Caco-2 (cell line): ENCODE measurements at regions not wholly inside any gene's neighbourhood (a gene's known extent, or its start where the extent isn't known, plus 50 kb on each side); places are given as distances from the start of the nearest gene placed in this dataset.
"Not testable (repeated sequence)": the region's sequence is repeated elsewhere in the genome, so short reads cannot be mapped to it uniquely, and the experiment has no call there.

ENCODE experiments used
- BruUV-seq: library from RNA; stranded (reverse); fragments of 400-500 nt; replicated peaks from 2 replicates; lab custom pipeline; 2021; lab: Mats Ljungman, UMichigan
- CTCF ChIA-PET: fragments of 300-600 bp; sonication (Branson Sonifier 250); formaldehyde crosslinking; loops from one replicate; lab custom pipeline; 2022; ENCODE audit warnings: antibody characterized with exemption; lab: Charles Lee
- POLR2A ChIA-PET: fragments of 300-600 bp; sonication (Branson Sonifier 250); formaldehyde crosslinking; loops from one replicate; lab custom pipeline; 2022; ENCODE audit warnings: antibody characterized with exemption; lab: Charles Lee
- DNase-seq, 2 experiments: peaks; one replicate each; pipeline versions ENCODE4 v3.0.0 to v3.0.0-alpha.2; 2020 to 2022
- H3K27me3 ChIP-seq: replicated peaks from 2 replicates; pipeline ENCODE4 v1.6.0; 2011; ENCODE audit warnings: low read length; ENCODE audit not compliant: control insufficient read depth, insufficient read depth
- H3K36me3 ChIP-seq: 2 replicates; pipeline ENCODE4 v1.5.1; 2011; ENCODE audit warnings: low read length; ENCODE audit not compliant: control insufficient read depth, insufficient read depth
- H3K4me1 ChIP-seq: fragments of 250-450 bp; sonication (Bioruptor Pico); 2 replicates; pipeline ENCODE4 v1.5.1; 2020; ENCODE audit warnings: mild to moderate bottlenecking
- H3K4me3 ChIP-seq: 2 replicates; pipeline ENCODE4 v1.5.1; 2011; ENCODE audit warnings: low read depth, mild to moderate bottlenecking, control low read depth, low read length
- H3K9me3 ChIP-seq: fragments of 250-450 bp; sonication (Bioruptor Pico); 2 replicates; pipeline ENCODE4 v1.5.1; 2020; ENCODE audit warnings: mild to moderate bottlenecking, moderate library complexity
- H3K27ac Mint-ChIP-seq: one replicate; pipeline ENCODE4 v1.8.0; 2022; ENCODE audit warnings: mixed read lengths; ENCODE audit not compliant: unreplicated experiment
- H3K27me3 Mint-ChIP-seq: one replicate; pipeline ENCODE4 v1.8.0; 2022; ENCODE audit warnings: mixed read lengths; ENCODE audit not compliant: insufficient read depth, unreplicated experiment
- H3K36me3 Mint-ChIP-seq: one replicate; pipeline ENCODE4 v1.8.0; 2022; ENCODE audit warnings: mild to moderate bottlenecking, mixed read lengths; ENCODE audit not compliant: insufficient read depth, unreplicated experiment
- H3K4me1 Mint-ChIP-seq: one replicate; pipeline ENCODE4 v1.8.0; 2022; ENCODE audit warnings: low read depth, mixed read lengths; ENCODE audit not compliant: unreplicated experiment
- H3K4me3 Mint-ChIP-seq: one replicate; pipeline ENCODE4 v1.8.0; 2022; ENCODE audit warnings: mild to moderate bottlenecking, moderate library complexity, mixed read lengths; ENCODE audit not compliant: unreplicated experiment
- H3K9me3 Mint-ChIP-seq: one replicate; pipeline ENCODE4 v1.8.0; 2022; ENCODE audit warnings: mixed read lengths; ENCODE audit not compliant: unreplicated experiment
- CTCF ChIP-seq, 2 experiments: fragments of 200-600 bp in 1 of 2; IDR thresholded peaks; 1 replicate in 1 of 2; 2 replicates in 1 of 2; pipeline versions ENCODE4 v1.5.1 to v1.8.0; 2011 to 2022; ENCODE audit warnings: antibody characterized with exemption in 1 of 2, control low read depth in 1 of 2, inconsistent platforms in 1 of 2, low read depth in 1 of 2, low read length in 1 of 2, mild to moderate bottlenecking in 1 of 2, moderate library complexity in 1 of 2; ENCODE audit not compliant: insufficient read depth in 1 of 2, severe bottlenecking in 1 of 2, unreplicated experiment in 1 of 2
- intact Hi-C: fragments of 100-400 bp; cut with micrococcal nuclease; formaldehyde crosslinking; loops from one replicate; pipeline ENCODE4 v1.10.0; 2022; ENCODE audit not compliant: unreplicated experiment

- no peaks in the 10 kb centered on the region for H3K36me3 Mint-ChIP-seq
- Histone ChIP-seq H3K36me3 (no peaks in the 10 kb centered on the region), H3K9me3 (no peaks in the 10 kb centered on the region), H3K4me1 (no peaks in the 10 kb centered on the region), H3K4me3 (no peak overlapping the region), H3K27me3 (no peaks in the 10 kb centered on the region)
- no peak for TF ChIP-seq CTCF (IDR thresholded peaks at IDR 0.05; ENCODE audit: insufficient read depth in 1 of 2, low read depth in 1 of 2, low read length in 1 of 2, severe bottlenecking in 1 of 2, unreplicated experiment in 1 of 2)
- H3K4me1 Mint-ChIP-seq: no peaks in the 10 kb centered on the region
- no peaks in the 10 kb centered on the region for H3K27me3 Mint-ChIP-seq
- BruUV-seq: no TSS peak
- CTCF ChIA-PET: no interaction called here
- POLR2A ChIA-PET: no interaction called here
- H3K4me3 Mint-ChIP-seq: no peak overlapping the region
- intact Hi-C loops: loop anchor here (2.0 kb wide), 1 partner anchor 26 kb away; no protein-coding TSS in a partner anchor
- DNase-seq: no peak
- H3K9me3 Mint-ChIP-seq: peaks cover 8% of the 10 kb centered on the region
- H3K27ac Mint-ChIP-seq: no peak overlapping the region
Measured at GRCh38 chr11:38130976-38131375, 1532.9 kb upstream of the RAG2 start.

DNA sequence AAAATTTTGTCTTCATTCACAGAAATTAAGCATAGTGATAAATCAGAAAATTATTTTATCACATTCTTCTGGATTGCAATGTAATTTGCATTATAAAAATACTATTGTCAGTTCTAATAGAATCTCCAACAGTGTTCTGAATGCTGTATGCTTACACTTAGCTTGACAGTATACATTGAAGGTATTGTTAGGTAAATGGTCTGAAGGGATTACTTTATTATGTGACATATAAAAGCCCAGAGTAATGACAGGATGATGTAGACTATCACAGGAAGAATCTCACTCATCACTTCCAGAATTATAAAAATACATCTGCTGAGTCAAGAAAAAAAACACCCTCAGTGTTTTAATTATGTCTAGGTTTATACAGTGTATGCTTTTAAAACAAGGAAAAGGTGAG, 1532.5 kb upstream of the RAG2 start:
- Mint-ChIP-seq H3K4me3 (no peak overlapping the region), H3K27me3 (no peaks in the 10 kb centered on the region), H3K9me3 (peaks cover 8% of the 10 kb centered on the region), H3K27ac (no peak overlapping the region), H3K4me1 (no peaks in the 10 kb centered on the region), H3K36me3 (no peaks in the 10 kb centered on the region)
- Histone ChIP-seq H3K9me3 (no peaks in the 10 kb centered on the region), H3K4me1 (no peaks in the 10 kb centered on the region), H3K27me3 (no peaks in the 10 kb centered on the region), H3K36me3 (no peaks in the 10 kb centered on the region), H3K4me3 (no peak overlapping the region)
- DNase-seq: no peak
- POLR2A ChIA-PET: no interaction called here
- CTCF ChIA-PET: no interaction called here
- no TSS peak for BruUV-seq
- no peak for TF ChIP-seq CTCF (IDR thresholded peaks at IDR 0.05; ENCODE audit: insufficient read depth in 1 of 2, low read depth in 1 of 2, low read length in 1 of 2, severe bottlenecking in 1 of 2, unreplicated experiment in 1 of 2)
- intact Hi-C loops: loop anchor here (2.0 kb wide), 1 partner anchor 26 kb away; no protein-coding TSS in a partner anchor

- Histone ChIP-seq H3K4me1 (no peaks in the 10 kb centered on the region), H3K4me3 (no peak overlapping the region), H3K9me3 (no peaks in the 10 kb centered on the region), H3K27me3 (no peaks in the 10 kb centered on the region), H3K36me3 (no peaks in the 10 kb centered on the region)
- no peaks in the 10 kb centered on the region for H3K4me1 Mint-ChIP-seq
- POLR2A ChIA-PET: no interaction called here
- BruUV-seq: no TSS peak
- H3K27me3 Mint-ChIP-seq: no peaks in the 10 kb centered on the region
- no peak for DNase-seq
- H3K27ac Mint-ChIP-seq: no peak overlapping the region
- H3K4me3 Mint-ChIP-seq: no peak overlapping the region
- no peak for TF ChIP-seq CTCF (IDR thresholded peaks at IDR 0.05; ENCODE audit: insufficient read depth in 1 of 2, low read depth in 1 of 2, low read length in 1 of 2, severe bottlenecking in 1 of 2, unreplicated experiment in 1 of 2)
- CTCF ChIA-PET: no interaction called here
- peaks cover 8% of the 10 kb centered on the region for H3K9me3 Mint-ChIP-seq
- H3K36me3 Mint-ChIP-seq: no peaks in the 10 kb centered on the region
- intact Hi-C loops: no loop called here
Measured at GRCh38 chr11:38123673-38124072, 1525.6 kb upstream of the RAG2 start.

- H3K9me3 ChIP-seq, H3K4me3 ChIP-seq, H3K36me3 Mint-ChIP-seq, H3K27ac Mint-ChIP-seq, H3K27me3 ChIP-seq, BruUV-seq, H3K4me1 ChIP-seq, H3K27me3 Mint-ChIP-seq, H3K36me3 ChIP-seq, CTCF ChIA-PET, intact Hi-C loops, H3K4me3 Mint-ChIP-seq, H3K4me1 Mint-ChIP-seq, POLR2A ChIA-PET, DNase-seq: not testable (repeated sequence)
- H3K9me3 Mint-ChIP-seq: peaks cover 33% of the 10 kb centered on the region
Measured at GRCh38 chr11:38116616-38117015, 1518.6 kb upstream of the RAG2 start.

DNA sequence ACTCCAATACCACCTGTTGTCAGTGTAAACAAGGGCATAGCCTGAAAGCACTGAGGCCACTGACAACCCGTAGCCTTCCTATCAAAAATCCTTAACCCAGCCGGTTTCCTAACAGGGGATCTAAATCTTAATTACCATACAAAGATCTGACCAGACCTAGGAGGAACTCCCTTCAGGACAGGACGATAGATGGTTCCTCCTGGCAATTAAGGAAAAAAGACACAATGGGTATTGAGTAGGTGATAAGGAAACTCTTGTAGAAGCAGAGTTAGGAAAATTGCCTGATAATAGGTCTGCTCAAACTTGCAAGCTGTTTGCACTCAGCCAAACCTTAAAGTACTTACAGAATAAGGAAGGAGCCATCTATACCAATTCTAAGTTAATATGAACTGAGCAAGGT, 1517.3 kb upstream of the RAG2 start:
- H3K27ac Mint-ChIP-seq, H3K9me3 ChIP-seq, POLR2A ChIA-PET, intact Hi-C loops, BruUV-seq, H3K4me1 Mint-ChIP-seq, H3K4me3 ChIP-seq, H3K36me3 Mint-ChIP-seq, H3K27me3 Mint-ChIP-seq, DNase-seq, H3K4me3 Mint-ChIP-seq, H3K27me3 ChIP-seq, H3K4me1 ChIP-seq, CTCF ChIA-PET, H3K36me3 ChIP-seq: not testable (repeated sequence)
- peaks cover 33% of the 10 kb centered on the region for H3K9me3 Mint-ChIP-seq
